NCI-H146 (cell line): ENCODE measurements at regions not wholly inside any gene's neighbourhood (a gene's known extent, or its start where the extent isn't known, plus 50 kb on each side); places are given as distances from the start of the nearest gene placed in this dataset.

Source experiments
- DNase-seq: peaks from one replicate; lab custom pipeline; 2025; lab: John Stamatoyannopoulos, UW

DNA sequence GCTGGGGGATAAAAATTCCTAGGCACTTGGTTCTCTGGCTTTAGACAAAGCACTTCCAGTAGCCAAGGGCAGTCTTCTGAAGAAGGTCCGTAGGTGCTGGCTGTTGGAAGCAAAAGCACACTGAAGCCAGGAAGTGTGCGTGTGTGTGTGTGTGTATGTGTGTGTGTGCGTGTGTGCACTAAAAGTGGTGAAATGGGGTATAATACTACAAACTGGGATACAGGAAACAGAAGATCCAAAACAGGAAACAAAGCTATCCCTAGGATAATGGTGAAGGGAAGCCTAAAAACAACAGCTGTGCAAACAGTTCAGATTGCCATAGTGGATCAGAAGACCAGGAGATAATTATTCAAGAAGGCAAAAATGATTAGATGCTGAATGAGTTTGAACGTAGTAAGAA is 103.4 kb downstream of the IL20RB start:
- DNase-seq = peak; percentile 10

GRCh38 chr3:137062250-137062649 is 104.5 kb downstream of the IL20RB start:
- no peak for DNase-seq

DNA sequence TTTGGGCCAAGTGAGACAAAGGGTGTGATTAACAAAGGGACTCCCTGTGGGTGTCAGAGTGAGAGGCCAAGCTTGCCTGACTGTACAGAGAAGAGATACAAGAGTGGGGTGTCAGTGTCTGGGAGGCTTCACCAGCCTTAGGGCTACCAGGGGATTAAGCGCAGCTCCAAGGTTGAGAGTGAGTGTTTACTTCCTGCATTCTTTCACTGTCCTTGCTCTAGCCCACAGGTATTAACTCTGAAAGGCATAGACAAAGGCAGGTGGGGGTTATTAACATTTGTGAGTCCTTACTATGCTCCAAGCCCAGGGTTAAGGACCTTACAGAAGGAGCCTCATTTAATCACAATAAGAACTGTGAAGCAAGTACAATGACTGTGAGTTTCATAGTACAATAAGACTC is 107.6 kb downstream of the IL20RB start:
- DNase-seq = no peak

DNA sequence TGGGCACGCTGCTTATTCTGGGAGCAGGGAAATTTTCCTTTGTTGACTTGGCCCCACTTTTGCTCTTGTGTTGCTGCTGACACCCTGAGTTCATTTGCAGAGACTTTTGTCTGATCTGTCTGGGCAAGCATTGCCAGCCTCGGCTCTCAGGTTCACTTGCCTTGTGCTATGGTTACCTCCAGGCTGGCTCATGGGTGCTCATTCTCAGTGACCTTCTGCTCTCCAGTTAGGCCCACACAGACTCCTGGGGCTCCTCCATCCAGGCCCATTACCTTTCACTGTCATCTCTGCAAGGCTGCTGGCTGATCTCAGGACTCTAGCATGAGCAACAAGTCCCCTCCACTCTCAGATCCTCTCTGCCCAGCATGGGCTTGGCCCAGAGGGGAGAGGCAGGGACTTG is 108.3 kb downstream of the IL20RB start:
- DNase-seq = no peak

DNA sequence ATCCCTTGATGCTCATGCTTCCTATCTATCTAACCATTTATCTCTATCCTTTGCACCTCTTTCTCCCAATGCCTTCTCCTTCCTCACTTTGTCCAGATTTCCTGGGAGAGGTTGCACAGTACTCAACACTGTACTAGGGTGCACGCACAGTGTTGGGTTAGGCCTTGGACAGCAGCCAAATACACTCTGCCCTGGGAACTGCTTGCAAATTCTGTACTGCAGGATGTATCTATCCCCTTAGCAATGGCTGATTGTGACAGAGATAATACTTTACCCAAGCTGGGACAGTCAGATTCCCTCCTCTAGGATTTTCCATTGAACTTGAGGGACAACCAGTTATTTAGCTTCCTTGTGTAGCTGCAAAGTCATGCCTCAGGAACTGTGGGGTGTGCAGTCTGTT is 113.3 kb downstream of the IL20RB start:
- no peak for DNase-seq

GRCh38 chr3:137075020-137075419 is 117.2 kb downstream of the IL20RB start:
- DNase-seq = no peak

- DNase-seq = no peak
Observed at GRCh38 chr3:137078040-137078439, 120.3 kb downstream of the IL20RB start.

- DNase-seq = no peak
Observed at GRCh38 chr3:137079571-137079970, 121.8 kb downstream of the IL20RB start.

GRCh38 chr3:137081711-137082110 is 123.9 kb downstream of the IL20RB start:
- DNase-seq = no peak

GRCh38 chr3:137082763-137083162 is 125.0 kb downstream of the IL20RB start:
- DNase-seq = no peak

DNA sequence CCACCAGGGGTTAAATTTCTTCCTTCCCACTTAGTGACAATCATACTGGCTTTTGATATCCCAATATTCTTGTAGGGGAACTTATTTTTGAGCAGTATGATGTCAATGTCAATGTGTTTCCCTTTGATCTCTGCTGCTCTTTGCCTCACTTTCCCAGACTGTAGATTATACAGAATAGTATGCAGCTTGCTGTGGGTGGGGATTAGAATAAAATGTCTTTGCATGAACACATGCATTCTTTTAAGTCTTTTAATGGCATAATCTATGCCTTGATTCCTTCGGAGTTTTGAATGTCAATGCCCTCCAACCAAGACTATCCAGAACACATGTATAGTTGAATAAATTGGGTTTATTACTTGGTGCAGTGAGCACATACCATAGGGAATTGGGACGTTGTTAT is 125.5 kb downstream of the IL20RB start:
- DNase-seq = no peak

DNA sequence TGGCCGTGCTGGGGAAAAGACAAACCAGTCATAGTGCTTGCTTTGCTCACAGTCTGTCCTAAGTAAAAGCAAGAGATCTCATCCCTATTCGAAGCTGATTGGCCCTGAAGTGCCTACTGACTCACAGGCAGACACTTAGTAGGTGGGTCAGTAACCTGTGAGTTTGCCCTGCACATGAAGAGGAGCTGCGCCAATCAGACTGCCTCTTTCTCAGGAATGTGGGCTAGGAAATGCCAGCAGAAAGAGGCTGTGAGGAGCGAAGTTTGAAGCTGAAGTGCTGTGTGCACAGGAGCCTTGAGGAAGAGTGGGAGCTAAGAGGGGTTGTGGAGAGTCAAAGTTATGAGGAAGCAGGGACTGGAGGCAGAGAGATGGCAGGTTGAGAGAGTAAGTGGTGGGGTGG is 126.8 kb downstream of the IL20RB start:
- no peak for DNase-seq

- no peak for DNase-seq
Observed at GRCh38 chr3:137097386-137097785, 139.6 kb downstream of the IL20RB start.

DNA sequence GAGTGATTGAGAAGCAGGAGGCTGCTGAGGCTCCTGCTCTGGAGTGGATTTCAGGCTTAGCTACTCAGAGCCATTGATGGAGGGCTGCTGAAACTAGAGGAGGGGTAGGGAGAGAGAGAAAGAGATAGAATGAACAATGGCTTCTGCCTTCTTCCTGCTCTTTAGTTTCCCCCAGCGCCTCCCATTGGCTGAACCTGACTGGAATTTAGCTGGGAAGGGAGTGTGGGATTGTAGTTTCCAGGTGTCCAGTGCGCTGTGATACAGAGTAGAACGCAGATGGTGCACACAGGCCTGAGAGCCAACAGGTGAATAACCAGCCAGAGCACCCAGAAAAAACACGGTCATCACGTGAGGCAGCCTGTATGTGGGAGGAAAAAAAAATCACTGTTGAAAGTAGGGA is 140.1 kb downstream of the IL20RB start:
- no peak for DNase-seq

- no peak for DNase-seq
Observed at GRCh38 chr3:137099364-137100219, 141.8 kb downstream of the IL20RB start.

- no peak for DNase-seq
Observed at GRCh38 chr3:137100326-137100725, 142.5 kb downstream of the IL20RB start.

GRCh38 chr3:137103739-137104138 is 146.0 kb downstream of the IL20RB start:
- DNase-seq = no peak

DNA sequence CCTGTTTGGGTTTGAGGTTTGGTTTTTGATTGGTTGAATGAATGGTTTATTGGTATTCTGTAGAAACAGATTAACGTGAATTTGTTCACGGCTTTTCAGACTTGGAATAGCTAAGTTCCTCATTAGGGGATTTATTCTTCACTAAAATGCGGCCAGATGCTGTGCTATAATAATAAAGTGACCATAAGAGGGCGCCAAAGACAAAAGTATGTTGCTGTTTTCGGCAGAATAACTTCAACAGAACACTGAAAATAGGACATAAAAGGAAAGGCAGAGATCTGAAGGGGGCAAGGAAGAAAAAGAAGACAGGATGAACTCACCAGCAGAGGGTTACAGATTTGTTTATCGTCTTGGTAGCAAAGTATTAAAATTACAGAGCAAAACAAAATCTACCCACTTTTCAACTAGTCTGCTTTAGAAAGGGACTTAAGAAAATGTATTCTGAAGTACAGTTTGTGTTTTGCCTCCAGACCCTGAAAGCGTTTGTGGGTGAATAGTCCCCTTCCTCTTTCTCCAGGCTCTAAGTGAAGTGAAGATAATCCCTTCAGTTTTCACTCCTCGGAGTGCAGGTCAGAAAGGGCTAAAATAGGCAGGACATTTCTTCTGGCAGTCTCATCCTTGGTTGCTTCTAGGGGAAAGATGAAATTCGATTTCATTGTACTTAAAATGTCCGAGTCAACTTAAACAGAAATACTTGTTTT is 147.6 kb downstream of the IL20RB start:
- peak; percentile 37 for DNase-seq

DNA sequence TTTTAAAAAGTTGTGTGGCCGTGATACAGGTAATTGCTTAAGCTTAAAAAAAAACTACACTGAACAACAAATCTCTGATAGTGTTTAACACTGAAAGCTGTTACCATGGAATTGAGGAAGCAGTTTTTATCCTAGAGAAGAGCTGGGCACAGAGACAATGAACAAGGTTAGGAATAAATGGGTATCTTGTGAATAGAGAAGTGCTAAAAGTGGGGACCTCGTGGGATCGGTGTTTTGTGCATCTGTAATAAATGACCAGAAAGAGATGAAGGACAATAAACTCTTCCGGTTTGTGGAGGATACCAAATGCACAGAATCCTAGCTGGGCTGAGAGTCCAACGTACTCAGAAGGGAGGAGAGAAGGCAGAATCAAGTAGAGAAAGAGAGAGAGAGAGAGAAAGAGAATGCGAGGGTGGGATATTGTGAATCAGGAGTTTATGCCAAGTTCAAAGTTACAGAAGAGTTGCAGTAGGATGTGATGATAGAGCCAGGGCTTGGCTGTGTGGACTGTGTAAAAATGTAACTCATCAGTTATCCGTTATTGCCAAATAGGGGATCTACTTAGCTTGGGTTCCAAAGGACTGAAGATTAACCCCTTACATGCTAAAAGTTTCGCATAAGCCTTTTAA is 148.9 kb downstream of the IL20RB start:
- no peak for DNase-seq

- no peak for DNase-seq
Observed at GRCh38 chr3:137108699-137109440, 151.1 kb downstream of the IL20RB start.

- peak; percentile 22 for DNase-seq
Observed at GRCh38 chr3:137110392-137110996, 152.7 kb downstream of the IL20RB start.

DNA sequence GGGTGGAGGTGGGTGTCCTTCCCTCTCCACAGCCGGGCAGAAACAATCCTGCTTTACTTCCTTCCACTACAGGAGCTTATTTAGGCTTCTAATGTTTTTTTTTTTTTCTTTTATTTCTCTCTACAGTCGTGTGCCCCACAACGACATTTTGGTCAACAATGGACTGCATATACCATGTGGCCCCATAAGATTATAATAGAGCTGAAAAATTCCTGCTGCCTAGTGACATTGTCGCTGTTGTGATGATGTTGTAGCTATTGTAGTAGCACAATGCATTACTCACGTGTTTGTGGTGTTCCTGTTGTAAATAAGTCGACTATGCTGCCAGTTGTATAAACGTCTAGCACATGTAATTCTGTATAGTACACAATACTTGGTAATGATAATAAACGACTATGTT is 153.7 kb downstream of the IL20RB start:
- DNase-seq = no peak
